DMS53 treated with DMSO at 0.1 percent for 48 hours (cell line): ENCODE measurements at regions not wholly inside any gene's neighbourhood (a gene's known extent, or its start where the extent isn't known, plus 50 kb on each side); places are given as distances from the start of the nearest gene placed in this dataset.

ENCODE experiments used
- DNase-seq: peaks from one replicate; lab custom pipeline; 2025; ENCODE audit not compliant: unreplicated experiment; lab: John Stamatoyannopoulos, UW

DNA sequence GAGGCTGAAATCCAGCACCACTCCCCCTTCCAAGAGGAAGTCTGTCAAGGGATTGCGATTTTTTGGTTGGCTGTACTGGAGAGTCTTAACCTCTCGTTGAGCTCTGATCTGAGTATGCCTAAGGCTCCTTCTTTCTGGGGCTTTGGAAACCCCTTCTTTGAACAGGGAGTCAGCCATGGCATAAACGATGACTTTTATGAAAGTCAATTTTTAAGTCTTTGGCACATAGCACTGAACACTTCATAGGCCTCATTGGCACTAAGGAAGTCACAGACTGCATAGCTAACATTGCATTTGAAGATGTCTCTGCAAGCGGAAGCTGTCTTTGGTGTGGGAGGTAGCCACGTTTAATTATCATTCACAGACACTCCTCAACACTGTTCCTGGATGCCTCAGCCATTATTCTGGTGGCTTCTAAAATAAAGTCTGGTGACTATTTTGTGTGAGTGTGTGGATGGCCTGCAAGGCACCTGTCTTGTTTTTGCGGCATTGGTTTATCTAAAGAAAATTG, 148.2 kb upstream of the NCK2 start:
- no peak for DNase-seq

DNA sequence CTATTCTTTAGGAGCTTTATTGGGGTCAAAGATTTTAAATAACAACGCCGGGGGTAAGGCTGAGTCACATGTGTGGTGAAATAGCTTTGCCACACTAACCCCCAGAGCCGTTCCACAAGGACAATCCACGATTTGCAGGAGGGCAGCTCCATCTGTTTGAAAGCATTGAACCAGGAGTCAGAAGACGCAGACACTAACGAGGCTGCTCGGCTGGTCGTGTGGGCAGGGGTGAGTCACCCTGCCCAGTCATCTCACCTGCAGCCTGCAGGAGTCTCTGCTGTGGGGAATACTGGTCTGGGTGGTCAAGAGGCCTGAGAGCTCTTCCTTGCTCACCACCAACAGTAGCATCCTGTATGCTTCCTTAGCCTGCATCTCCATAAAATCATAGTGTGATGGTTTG, 149.2 kb upstream of the NCK2 start:
- DNase-seq, result peak; percentile 64

DNA sequence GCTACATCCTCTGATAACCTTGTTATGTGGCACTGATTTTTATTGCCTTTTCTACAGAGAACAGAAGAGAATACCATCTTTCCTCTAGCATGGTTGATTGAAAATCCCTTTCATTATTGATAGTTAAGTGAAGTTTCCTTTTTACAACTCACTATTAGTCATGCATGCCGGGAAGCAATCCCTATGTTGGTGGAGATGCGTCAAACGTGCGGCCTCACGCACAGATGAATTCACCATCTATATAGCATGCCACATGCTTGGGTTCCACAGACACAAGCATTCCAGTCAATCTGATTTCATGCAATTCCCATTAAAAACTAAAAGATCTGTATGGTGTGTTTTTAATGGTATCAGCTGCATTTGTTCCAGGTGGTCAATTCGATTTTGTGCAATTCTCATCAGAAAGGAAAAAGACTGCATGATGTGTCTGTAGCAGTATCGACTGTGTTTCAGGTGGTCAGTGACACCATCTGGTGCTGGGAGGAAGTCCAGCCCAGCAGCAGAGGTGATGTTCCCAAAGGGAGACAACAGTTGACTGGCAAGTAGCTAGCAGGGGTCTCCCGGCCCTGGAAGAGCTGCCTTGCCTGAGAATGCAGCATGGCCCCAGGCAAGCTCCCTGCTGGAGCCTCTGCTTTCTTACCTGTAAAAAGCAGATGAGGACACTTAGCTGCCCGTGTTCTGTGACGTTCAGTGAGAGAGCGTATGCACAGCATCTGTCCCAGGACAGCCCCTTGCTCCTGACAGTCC, 151.3 kb upstream of the NCK2 start:
- DNase-seq, result no peak

DNA sequence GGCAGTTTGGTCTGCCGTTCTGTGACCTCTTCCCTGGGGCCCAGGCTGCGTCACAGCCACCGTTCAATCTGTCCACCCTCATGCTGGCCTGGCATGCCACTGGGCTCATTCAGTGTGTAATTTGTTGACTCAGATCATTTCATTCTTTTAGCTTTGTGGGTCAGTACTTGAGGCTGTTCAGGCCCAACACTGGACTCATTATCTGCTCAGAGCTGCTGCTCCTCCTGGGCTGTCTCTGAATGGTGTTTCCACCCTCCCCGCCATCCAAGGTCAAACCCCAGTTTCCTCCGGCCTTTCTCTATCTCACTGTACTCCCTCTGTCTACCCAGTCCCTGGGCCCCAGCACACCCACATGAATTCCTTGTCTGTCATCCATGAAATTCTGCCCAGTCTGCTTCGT, 152.4 kb upstream of the NCK2 start:
- DNase-seq, result no peak

DNA sequence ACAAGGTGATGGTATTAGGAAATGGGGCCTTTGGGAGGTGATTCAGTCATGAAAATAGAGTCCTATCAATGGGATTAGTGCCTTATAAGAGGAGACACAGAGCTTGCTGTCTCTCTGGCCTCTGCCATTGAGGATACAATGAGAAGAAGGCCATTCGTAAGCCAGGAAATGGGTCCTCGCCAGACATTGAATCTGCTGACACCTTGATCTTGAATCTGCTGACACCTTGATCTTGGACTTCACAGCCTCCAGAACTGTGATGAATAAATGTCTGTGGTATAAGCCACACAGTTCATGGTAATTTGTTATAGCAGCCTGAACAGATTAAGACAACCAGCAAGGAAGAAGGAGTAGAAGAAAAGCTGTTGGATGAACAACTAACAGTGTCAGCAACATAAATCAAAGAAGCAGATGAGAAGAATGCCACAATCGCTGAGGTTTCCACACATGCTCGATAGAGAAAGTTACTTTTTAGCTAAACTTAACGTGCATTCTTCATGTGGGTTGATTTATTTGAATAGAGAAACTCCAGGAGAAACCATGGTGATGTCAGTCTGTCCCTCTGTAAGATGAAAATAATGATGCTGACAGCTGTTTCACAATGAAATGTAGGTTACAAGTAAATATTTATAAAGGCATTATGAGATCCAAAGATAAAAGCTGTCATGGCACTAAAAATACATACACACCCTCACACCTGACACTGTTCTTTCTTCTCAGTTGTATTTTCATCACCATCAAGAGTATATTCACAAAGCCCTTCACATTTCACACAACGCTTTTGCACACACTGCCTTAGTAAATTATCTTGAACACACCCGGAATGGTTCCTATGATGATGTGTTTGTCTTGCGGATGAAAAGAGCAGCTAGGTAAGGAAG, 153.7 kb upstream of the NCK2 start:
- peak; percentile 94 for DNase-seq

DNA sequence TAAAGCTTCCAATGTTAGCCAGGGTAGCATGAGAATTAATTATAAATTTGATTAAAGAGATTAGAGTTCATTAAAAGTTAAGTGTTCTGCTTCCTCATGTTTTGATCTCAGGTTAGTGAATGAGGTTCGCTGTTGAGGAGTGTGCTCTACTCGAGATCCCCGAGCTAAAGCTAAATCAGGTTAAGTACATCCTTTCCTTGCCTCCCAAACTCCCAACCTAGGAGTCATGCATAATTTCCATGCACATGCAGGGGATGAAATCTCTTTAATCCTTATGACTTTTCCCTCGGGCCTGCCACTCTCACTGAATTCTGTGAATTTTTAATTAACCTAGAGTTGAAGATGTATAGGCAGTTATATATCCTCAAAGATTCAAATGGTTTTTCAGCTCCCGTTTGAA, 156.1 kb upstream of the NCK2 start:
- DNase-seq, result no peak

DNA sequence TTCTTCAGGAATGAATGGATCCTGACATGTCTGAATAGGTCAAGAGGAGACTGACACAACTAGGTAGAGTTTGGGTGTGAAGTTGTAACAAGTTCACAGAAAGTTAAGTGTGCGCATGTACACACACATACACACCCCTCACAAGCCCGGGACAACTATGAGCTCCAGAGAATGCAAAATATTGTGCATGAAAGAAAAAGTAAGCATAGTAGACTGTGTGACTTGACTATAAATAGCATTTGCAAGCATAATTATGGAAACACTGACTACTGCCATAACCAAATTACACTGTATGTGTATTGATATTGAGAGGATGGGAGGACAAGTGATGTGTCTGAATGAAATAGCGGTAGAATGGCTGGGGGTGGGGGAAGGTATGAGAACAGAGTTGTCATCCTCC, 157.1 kb upstream of the NCK2 start:
- no peak for DNase-seq

DNA sequence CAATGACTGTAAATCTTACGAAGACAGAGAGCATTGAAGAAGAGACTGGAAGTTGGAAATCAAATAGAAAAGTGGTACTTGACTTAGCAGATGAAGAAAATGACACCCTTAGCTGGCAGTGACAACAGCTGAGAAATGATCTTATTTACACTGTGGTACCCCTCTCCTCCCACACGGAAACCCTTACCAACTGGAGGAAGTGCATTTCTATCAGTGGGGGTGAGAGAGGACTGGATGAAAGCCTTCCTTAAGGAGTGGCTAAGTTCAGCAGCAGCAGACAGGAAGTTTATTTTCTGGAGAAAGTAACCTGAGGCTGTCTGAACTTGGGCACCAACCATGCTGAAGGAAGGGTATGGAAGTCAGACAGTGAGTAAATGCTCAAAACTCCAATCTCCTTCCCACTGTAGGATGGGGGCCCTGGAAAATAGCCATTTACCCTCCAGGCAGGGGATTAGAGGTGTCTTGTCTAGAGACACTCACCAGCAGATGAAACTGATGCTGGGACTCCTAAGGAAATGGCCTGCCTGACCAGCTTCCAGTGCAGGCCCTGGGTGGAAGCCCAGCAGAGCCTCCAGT, 160.2 kb upstream of the NCK2 start:
- DNase-seq, result no peak

DNA sequence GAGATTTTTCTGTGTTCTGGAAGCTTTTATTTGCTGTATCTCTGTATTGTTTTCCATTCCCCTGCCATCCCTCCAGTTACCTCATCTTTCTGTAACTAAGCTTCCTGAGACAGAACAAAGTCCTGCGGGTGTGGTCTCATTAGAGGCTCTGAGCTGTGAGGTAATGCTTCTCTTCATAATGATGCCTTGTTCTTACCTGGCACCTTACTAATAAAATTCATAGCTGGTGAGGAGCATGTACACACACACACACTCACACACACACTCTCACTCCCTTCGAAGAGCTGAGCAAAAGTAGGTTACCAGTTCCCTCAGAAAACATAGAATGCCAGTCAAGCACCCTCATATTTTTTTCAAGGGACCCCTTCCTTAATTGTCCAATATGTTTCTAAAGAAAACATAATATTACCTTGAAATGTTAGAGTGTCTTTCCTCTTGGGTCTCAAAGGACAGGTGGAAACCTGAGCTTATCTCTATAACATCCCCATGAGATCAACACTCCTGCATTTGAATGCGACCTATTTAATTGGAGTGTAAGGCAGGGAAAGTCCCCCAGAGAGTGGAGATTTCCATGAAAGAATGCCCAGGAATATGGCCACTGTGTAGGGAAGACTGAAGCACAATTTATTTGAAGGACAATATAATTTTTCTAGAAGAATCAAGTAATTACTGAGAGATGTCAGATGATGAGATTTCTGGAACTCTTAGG, 161.6 kb upstream of the NCK2 start:
- peak; percentile 28 for DNase-seq

DNA sequence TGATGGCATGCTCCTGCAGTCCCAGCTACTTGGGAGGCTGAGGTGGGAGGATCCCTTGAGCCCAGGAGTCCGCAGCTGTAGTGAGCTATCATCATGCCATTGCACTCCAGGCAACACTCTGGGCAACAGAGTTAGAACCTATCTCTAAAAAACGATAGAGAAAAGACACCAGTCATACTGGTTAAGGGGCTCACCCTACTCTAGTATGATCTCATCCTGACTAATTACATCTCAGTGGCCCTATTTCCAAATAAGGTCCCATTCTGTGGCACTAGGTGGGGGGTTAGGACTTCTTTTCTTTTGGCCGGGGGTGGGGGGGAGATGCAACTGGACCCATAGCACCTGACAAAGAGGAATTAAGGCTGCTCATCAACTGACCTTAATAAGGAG, 163.2 kb upstream of the NCK2 start:
- DNase-seq, result no peak

DNA sequence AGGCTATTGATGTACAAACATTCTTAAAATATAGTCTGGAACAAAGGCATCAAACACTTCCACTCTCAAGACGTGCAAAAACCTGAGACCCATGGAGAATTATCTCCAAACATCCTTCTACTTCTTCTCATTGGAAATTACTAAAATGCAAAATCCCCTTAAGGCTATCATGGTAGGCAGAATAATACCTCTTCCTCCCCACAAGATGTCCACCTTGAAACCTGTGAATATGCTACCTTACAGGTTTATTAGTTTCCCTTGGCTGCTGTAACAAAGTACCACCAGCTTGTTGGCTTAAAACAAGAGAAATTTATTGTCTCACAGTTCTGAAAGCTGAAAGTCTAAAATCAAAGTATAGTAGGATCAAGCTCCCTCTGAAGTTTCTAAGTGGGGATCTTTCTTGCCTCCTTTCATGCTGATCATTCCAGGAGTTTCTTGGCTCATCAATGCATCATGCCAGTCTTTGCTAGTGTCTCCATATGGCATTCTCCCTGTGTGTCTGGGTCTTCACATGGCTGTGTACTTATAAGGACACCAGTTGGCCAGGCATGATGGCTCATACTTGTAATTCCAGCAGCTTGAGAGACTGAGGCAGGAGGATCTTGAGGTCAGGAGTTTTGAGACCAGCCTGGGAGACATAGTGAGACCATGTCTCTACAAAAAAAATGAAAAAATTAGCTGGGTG, 163.7 kb upstream of the NCK2 start:
- peak; percentile 14 for DNase-seq

DNA sequence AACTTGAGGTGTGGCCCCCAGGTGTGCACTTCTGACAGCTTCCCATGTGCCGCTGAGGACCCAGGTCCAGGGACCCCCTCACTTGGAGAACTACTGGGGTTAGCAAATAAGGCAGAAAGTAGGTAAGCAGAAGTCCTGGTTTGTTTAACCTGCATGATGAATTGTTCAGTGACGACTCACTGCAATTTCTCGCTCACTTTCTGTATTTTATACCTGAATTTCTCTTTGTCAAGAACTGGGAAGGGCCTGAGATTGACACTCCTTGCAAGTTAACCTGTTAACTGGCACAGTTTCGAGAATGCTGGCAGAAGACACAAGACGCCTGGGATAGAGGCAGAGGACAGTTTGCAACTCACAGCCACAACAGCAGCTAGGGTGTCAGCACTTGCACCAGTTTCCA, 164.5 kb upstream of the NCK2 start:
- no peak for DNase-seq

DNA sequence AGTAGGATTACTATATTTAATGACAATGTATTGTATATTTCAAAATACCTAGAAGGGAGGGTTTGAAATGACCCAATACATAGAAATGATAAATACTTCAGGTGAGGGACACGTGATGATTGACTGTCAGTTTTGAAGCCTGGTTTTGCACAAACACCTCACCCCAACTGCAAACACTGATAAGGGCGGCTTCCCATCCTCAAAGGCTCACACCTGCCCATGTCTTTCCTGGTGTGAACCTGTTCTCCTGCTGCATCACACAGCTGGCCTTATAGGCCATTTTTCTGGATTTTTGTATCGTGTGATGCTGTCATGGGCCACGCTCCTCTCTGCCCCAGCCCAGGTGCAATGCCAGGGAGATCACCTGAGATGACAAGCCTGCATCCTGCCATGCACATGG, 166.5 kb upstream of the NCK2 start:
- peak; percentile 66 for DNase-seq

DNA sequence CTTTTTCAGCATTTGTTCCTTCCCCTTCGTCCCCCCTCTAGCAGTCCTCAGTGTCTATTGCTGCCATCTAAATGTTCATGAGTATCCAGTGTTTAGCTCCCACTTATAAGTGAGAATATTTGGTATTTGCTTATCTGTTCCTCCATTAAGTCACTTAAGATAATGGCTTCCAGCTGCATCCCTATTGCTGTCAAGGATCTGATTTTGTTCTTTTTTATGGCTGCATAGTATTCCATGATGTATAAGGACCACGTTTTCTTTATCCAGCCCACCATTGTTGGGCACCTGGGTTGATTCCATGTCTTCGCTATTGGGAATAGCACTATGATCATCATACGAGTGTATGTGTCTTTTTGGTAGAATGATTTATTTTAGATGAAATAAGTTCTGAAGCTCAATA, 166.9 kb upstream of the NCK2 start:
- DNase-seq, result no peak

DNA sequence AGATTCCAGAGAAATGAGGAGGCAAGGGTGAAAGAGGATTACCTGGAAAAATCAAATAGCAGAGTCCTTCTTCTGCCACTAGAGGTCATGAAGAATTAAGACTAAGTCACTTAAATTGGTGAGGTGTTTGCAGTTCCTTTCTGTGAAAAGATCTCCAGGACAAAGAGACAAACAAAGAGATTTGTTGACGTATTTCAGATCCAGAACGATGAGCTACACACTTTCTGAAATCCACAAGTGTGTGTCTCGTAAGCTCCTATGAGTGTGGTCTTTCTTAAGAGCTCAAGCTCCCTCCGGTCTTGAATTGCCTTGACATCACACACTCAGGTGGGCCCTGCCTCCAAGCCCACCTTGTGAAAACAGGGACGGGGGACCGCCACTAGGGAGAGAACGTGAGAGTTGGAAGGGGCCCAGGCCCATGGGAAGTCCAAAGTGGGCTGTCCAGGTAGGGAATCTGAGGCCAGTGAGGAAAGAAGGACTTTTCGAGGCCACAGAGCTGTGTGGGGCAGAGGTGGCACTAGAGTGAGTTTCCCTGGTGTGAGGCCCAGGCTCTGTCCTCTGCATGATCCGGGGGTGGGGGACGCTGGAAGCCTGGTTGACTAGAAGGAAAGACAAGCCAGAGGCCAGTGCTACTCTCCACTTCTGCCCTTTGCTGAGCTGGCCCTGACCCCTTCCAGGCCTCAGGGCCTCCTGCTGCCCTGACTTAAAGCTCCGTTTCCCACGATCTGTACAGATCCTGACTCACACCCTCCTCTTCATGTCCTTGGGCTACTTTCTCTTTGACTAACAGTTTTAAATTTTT, 168.1 kb upstream of the NCK2 start:
- DNase-seq, result peak; percentile 87

DNA sequence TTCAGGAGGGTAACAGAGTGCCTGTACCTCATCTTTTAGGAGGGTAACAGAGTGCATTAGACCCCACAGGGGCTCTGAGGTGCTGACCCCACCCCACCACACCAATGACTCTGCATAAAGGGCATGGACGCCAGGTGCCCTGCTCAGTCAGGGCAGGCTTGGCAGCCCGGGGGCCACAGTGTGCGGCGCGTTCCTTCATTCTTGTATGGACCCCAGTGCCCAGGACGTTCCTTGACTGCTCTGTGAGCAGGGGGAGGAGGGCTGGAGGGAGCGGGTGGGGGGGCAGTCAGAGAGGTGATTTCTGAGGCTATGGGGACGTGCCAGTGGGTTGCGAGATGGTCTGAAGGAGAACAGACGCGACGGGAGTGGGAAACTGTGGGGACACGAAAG, 168.7 kb upstream of the NCK2 start:
- DNase-seq, result no peak

DNA sequence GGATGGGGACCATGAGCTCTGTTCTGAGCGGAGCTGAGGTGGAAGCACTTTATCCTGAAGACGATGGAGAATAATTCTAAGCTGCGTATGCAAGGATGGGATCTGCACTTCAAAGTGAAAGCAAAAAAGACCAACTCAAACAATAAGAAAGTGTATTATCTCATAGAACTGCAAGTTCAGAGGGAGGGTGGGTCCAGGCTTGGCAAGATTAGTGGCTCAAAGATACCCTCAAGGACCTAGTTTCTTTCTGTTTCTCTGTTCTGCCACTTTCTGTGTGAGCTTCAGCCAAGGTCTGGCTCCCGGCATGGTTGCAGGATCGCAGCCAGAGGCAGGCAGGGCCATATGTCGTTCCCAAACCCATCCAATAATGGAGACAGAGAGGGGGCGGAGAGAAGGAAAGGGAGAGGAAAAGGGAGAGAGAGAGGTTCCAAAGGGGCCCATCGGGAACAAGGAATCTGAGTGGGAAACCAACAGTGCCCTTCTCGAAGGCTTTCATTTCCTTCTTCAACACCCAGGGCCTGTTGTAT, 169.2 kb upstream of the NCK2 start:
- no peak for DNase-seq

DNA sequence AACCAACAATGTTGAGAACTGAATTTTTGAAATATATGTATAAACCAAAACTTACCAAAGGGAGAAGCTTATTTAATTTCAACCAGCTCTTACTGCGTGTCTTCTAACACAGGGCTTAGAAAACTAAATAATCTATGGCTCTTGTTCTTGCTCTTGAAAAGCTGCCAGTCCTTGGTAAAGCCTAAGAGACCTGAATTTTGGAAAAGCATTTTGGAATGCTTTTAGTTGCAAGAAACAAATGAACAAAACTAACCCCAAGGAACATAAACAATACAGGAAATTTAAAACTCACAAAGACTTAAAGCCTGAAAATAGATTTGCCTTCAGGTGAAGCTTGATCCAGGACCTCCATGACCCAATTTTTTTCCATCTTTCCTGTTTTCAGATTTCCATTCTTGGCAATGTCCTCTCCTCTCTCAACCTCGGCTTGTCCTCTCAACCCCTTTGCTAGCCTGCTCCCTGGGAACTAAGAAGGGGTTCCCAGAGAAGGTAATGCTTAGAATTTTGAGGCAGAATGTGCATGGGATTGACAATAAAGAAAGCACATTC, 169.8 kb upstream of the NCK2 start:
- no peak for DNase-seq

DNA sequence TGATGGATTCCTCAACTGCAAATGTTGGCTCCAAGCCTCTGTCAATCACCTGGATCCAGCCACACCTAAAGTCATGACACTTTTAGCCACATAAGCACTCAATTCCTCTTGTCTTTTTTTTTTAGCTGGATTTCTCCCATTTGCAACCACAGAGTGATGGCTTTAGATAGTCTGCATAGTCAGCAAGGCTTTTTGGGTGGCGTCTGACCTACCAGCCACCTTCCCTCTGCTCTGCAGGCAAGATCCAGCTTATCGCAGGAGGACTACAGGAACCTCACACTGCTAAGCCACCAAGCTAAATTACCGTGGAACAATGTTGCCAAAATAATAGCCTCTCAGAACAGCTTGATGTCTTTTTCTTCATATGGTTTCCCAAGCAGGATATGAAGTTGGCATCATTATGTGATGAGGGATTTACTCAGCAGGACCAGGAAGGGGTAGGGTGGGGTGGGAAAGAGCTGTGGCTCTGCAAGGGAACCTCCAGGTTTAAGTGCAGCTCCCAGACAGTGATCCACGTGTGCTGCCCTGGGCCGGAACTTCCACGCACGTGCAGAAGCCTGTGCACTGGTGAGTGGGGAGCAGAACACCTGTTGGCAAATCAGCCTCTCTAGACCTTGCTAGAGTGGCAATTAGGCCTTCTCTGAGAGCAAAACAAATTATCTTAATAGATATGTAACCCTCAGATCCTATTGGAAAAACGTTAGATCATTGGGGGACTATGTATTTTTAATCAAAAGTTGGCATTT, 170.6 kb upstream of the NCK2 start:
- DNase-seq, result peak; percentile 54
